ENCODE measurements at regions not wholly inside any gene's neighbourhood (a gene's known extent, or its start where the extent isn't known, plus 50 kb on each side); places are given as distances from the start of the nearest gene placed in this dataset.

DNA sequence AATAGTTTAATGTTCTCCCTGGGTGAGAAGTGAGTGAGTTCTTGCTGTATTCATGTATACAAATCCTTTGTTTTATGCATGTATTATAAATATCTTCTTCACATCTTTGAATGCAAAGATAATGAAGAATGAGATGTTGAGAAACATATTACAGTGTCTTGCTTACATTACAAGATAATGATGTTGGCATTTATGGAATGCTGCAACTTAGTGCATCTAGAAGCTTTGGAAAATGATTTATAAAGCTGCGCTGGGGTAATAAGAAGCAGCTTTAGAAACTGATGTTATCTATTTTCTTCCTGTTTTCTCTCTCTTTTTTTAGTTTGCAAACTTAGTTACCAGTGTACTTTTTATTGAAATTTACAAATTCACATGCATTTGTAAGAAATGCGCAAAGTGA is 673.4 kb downstream of the KCTD16 start:
- TF ChIP-seq FOXP2 (optimal IDR thresholded peaks at IDR 0.05; ENCODE audit: control extremely low read depth, extremely low read length, insufficient read depth) (no peak), EZH2 (IDR thresholded peaks at IDR 0.05) (no peak), POLR2AphosphoS5 (IDR thresholded peaks at IDR 0.05; ENCODE audit: borderline replicate concordance, low read depth, low read length) (no peak)
- Histone ChIP-seq H3K9ac (ENCODE audit: insufficient read length) (no peak overlapping the region), H3K4me3 (no peak overlapping the region), H3K9me3 (ENCODE audit: low read depth, low read length) (no peaks in the 10 kb centered on the region), H3K27ac (no peak overlapping the region), H3K36me3 (ENCODE audit: insufficient read depth, low read length) (no peaks in the 10 kb centered on the region)
- no peak for DNase-seq (ENCODE audit: low read depth, low spot score)

- Histone ChIP-seq H3K27ac (no peak overlapping the region), H3K4me3 (no peak overlapping the region), H3K9me3 (ENCODE audit: low read depth, low read length) (no peaks in the 10 kb centered on the region), H3K36me3 (ENCODE audit: insufficient read depth, low read length) (no peaks in the 10 kb centered on the region), H3K9ac (ENCODE audit: insufficient read length) (no peak overlapping the region)
- no peak for TF ChIP-seq FOXP2 (optimal IDR thresholded peaks at IDR 0.05; ENCODE audit: control extremely low read depth, extremely low read length, insufficient read depth)
- TF ChIP-seq POLR2AphosphoS5 (IDR thresholded peaks at IDR 0.05; ENCODE audit: borderline replicate concordance, low read depth, low read length) = no peak
- TF ChIP-seq EZH2 (IDR thresholded peaks at IDR 0.05) = no peak
- no peak for DNase-seq (ENCODE audit: low read depth, low spot score)
Observed at GRCh38 chr5:144832416-144832815, 661.7 kb downstream of the KCTD16 start.

DNA sequence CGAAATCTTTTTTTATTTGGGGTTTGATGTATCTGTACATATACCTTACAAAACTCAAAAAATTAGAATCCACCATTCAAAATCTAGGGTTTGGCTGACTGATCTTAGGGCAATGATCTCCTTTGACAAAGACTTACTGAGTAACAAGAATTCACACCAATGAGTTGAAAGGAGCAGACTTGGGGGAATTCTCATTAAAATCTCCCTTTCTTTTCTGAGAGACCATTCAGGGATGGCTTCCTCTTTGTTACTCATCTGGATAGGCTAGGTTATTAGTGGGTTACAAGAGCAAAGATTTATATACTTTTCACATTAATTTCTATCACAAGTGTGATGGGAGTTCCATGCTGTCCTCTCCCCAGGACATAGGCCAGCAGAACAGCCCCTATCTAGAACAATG is 661.0 kb downstream of the KCTD16 start:
- TF ChIP-seq POLR2AphosphoS5 (IDR thresholded peaks at IDR 0.05; ENCODE audit: borderline replicate concordance, low read depth, low read length) = no peak
- TF ChIP-seq FOXP2 (optimal IDR thresholded peaks at IDR 0.05; ENCODE audit: control extremely low read depth, extremely low read length, insufficient read depth) = no peak
- TF ChIP-seq EZH2 (IDR thresholded peaks at IDR 0.05) = no peak
- no peaks in the 10 kb centered on the region for H3K9me3 ChIP-seq (ENCODE audit: low read depth, low read length)

GRCh38 chr5:144822503-144822902 is 651.8 kb downstream of the KCTD16 start:
- no peak for DNase-seq (ENCODE audit: low read depth, low spot score)
- Histone ChIP-seq H3K9me3 (ENCODE audit: low read depth, low read length) (no peaks in the 10 kb centered on the region), H3K4me3 (no peak overlapping the region), H3K36me3 (ENCODE audit: insufficient read depth, low read length) (no peaks in the 10 kb centered on the region), H3K9ac (ENCODE audit: insufficient read length) (no peak overlapping the region), H3K27ac (no peak overlapping the region)
- TF ChIP-seq FOXP2 (optimal IDR thresholded peaks at IDR 0.05; ENCODE audit: control extremely low read depth, extremely low read length, insufficient read depth) (no peak), EZH2 (IDR thresholded peaks at IDR 0.05) (no peak), POLR2AphosphoS5 (IDR thresholded peaks at IDR 0.05; ENCODE audit: borderline replicate concordance, low read depth, low read length) (no peak)

More for the DNA sequence above, 661.0 kb downstream of the KCTD16 start:
- no peak for DNase-seq (ENCODE audit: low read depth, low spot score)
- Histone ChIP-seq H3K4me3 (no peak overlapping the region), H3K27ac (no peak overlapping the region), H3K36me3 (ENCODE audit: insufficient read depth, low read length) (no peaks in the 10 kb centered on the region), H3K9ac (ENCODE audit: insufficient read length) (no peak overlapping the region)

GRCh38 chr5:144820278-144820677 is 649.6 kb downstream of the KCTD16 start:
- H3K9me3 ChIP-seq (ENCODE audit: low read depth, low read length) = no peaks in the 10 kb centered on the region
- no peak overlapping the region for H3K27ac ChIP-seq
- no peak for DNase-seq (ENCODE audit: low read depth, low spot score)
- no peaks in the 10 kb centered on the region for H3K36me3 ChIP-seq (ENCODE audit: insufficient read depth, low read length)
- TF ChIP-seq EZH2 (IDR thresholded peaks at IDR 0.05) = no peak
- TF ChIP-seq POLR2AphosphoS5 (IDR thresholded peaks at IDR 0.05; ENCODE audit: borderline replicate concordance, low read depth, low read length) = no peak
- no peak for TF ChIP-seq FOXP2 (optimal IDR thresholded peaks at IDR 0.05; ENCODE audit: control extremely low read depth, extremely low read length, insufficient read depth)
- no peak overlapping the region for H3K9ac ChIP-seq (ENCODE audit: insufficient read length)
- no peak overlapping the region for H3K4me3 ChIP-seq

GRCh38 chr5:144815131-144815530 is 644.5 kb downstream of the KCTD16 start:
- Histone ChIP-seq H3K4me3 (no peak overlapping the region), H3K9ac (ENCODE audit: insufficient read length) (no peak overlapping the region), H3K9me3 (ENCODE audit: low read depth, low read length) (no peaks in the 10 kb centered on the region), H3K27ac (no peak overlapping the region), H3K36me3 (ENCODE audit: insufficient read depth, low read length) (no peaks in the 10 kb centered on the region)
- TF ChIP-seq POLR2AphosphoS5 (IDR thresholded peaks at IDR 0.05; ENCODE audit: borderline replicate concordance, low read depth, low read length) (no peak), EZH2 (IDR thresholded peaks at IDR 0.05) (no peak), FOXP2 (optimal IDR thresholded peaks at IDR 0.05; ENCODE audit: control extremely low read depth, extremely low read length, insufficient read depth) (no peak)
- DNase-seq (ENCODE audit: low read depth, low spot score) = no peak

DNA sequence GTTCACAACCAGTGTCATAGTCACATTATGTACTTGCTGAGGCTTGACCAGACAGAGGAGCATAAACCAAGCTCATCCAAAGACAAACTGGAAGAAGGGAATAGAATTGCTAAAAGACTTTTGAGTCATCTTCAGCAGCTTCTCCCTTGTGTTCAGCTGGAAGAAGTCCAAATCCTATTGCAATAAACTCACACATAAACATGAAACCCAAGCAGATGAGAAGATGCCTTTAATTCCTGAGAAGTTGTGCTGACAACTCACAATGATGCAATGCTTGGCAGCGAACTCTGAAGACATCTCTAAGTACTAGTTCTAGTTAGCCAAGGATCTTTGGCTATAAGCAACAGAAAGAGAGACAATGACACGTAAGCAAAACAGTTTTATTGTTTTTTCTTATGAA is 642.1 kb downstream of the KCTD16 start:
- Histone ChIP-seq H3K27ac (no peak overlapping the region), H3K9ac (ENCODE audit: insufficient read length) (no peak overlapping the region), H3K4me3 (no peak overlapping the region), H3K36me3 (ENCODE audit: insufficient read depth, low read length) (no peaks in the 10 kb centered on the region), H3K9me3 (ENCODE audit: low read depth, low read length) (no peaks in the 10 kb centered on the region)
- TF ChIP-seq POLR2AphosphoS5 (IDR thresholded peaks at IDR 0.05; ENCODE audit: borderline replicate concordance, low read depth, low read length) (no peak), EZH2 (IDR thresholded peaks at IDR 0.05) (no peak), FOXP2 (optimal IDR thresholded peaks at IDR 0.05; ENCODE audit: control extremely low read depth, extremely low read length, insufficient read depth) (no peak)
- DNase-seq (ENCODE audit: low read depth, low spot score) = no peak

- no peak for TF ChIP-seq EZH2 (IDR thresholded peaks at IDR 0.05)
- TF ChIP-seq POLR2AphosphoS5 (IDR thresholded peaks at IDR 0.05; ENCODE audit: borderline replicate concordance, low read depth, low read length) = no peak
- no peak for TF ChIP-seq FOXP2 (optimal IDR thresholded peaks at IDR 0.05; ENCODE audit: control extremely low read depth, extremely low read length, insufficient read depth)
- Histone ChIP-seq H3K9ac (ENCODE audit: insufficient read length) (no peak overlapping the region), H3K27ac (no peak overlapping the region), H3K9me3 (ENCODE audit: low read depth, low read length) (no peaks in the 10 kb centered on the region), H3K4me3 (no peak overlapping the region), H3K36me3 (ENCODE audit: insufficient read depth, low read length) (no peaks in the 10 kb centered on the region)
- no peak for DNase-seq (ENCODE audit: low read depth, low spot score)
Observed at GRCh38 chr5:144800169-144800568, 629.5 kb downstream of the KCTD16 start.

GRCh38 chr5:144798595-144798994 is 627.9 kb downstream of the KCTD16 start:
- Histone ChIP-seq H3K27ac (no peak overlapping the region), H3K36me3 (ENCODE audit: insufficient read depth, low read length) (no peaks in the 10 kb centered on the region), H3K9ac (ENCODE audit: insufficient read length) (no peak overlapping the region), H3K9me3 (ENCODE audit: low read depth, low read length) (no peaks in the 10 kb centered on the region), H3K4me3 (no peak overlapping the region)
- TF ChIP-seq FOXP2 (optimal IDR thresholded peaks at IDR 0.05; ENCODE audit: control extremely low read depth, extremely low read length, insufficient read depth) (no peak), EZH2 (IDR thresholded peaks at IDR 0.05) (no peak), POLR2AphosphoS5 (IDR thresholded peaks at IDR 0.05; ENCODE audit: borderline replicate concordance, low read depth, low read length) (no peak)
- DNase-seq (ENCODE audit: low read depth, low spot score) = no peak

All from SK-N-MC (cell line).